Liver (tissue), 8 donors: ENCODE measurements at regions not wholly inside any gene's neighbourhood (a gene's known extent, or its start where the extent isn't known, plus 50 kb on each side); places are given as distances from the start of the nearest gene placed in this dataset.

Experiments
- DNase-seq: peaks from one replicate; pipeline ENCODE4 v3.0.0-alpha.2; 2017; ENCODE audit warnings: low spot score
- H3K27ac ChIP-seq, 2 donors: one replicate each; pipeline ENCODE4 v1.7.0; 2013; ENCODE audit warnings: inconsistent platforms in 2 of 2, low read length in 2 of 2, control low read depth in 1 of 2, low read depth in 1 of 2, mild to moderate bottlenecking in 1 of 2
- H3K27me3 ChIP-seq, 4 donors: one replicate each; pipeline versions ENCODE4 v1.6.1 to v1.7.0; 2013; ENCODE audit warnings: low read length in 3 of 4, inconsistent platforms in 1 of 4, mild to moderate bottlenecking in 1 of 4, moderate library complexity in 1 of 4; ENCODE audit not compliant: control insufficient read depth in 4 of 4, insufficient read depth in 4 of 4
- H3K36me3 ChIP-seq, 4 donors: one replicate each; pipeline versions ENCODE4 v1.6.1 to v1.7.0; 2013; ENCODE audit warnings: low read length in 3 of 4, mild to moderate bottlenecking in 3 of 4, low read depth in 1 of 4, moderate library complexity in 1 of 4; ENCODE audit not compliant: control insufficient read depth in 4 of 4, insufficient read depth in 3 of 4
- H3K4me1 ChIP-seq, 4 donors: one replicate each; pipeline versions ENCODE4 v1.6.1 to v1.7.0; 2013; ENCODE audit warnings: low read length in 3 of 4, mild to moderate bottlenecking in 3 of 4, moderate library complexity in 1 of 4; ENCODE audit not compliant: control insufficient read depth in 4 of 4, insufficient read depth in 4 of 4
- H3K4me3 ChIP-seq, 3 donors: one replicate each; pipeline versions ENCODE4 v1.6.1 to v1.7.0; 2013; ENCODE audit warnings: low read length in 3 of 3, control low read depth in 1 of 3, low read depth in 1 of 3, mild to moderate bottlenecking in 1 of 3
- H3K9ac ChIP-seq, 2 donors: one replicate each; pipeline ENCODE4 v1.7.0; 2013; ENCODE audit warnings: low read length in 2 of 2, mild to moderate bottlenecking in 2 of 2, moderate library complexity in 2 of 2, control low read depth in 1 of 2, low read depth in 1 of 2
- H3K9me3 ChIP-seq, 4 donors: one replicate each; pipeline versions ENCODE4 v1.6.1 to v1.7.0; 2013; ENCODE audit warnings: low read length in 3 of 4; ENCODE audit not compliant: control insufficient read depth in 4 of 4
- CTCF ChIP-seq: fragments of 150-350 bp; IDR thresholded peaks from 2 replicates; pipeline ENCODE4 v1.5.1; 2017; ENCODE audit warnings: improper control_type of control experiment, low read depth, low read length; ENCODE audit not compliant: missing input control
- EGR1 ChIP-seq, 2 donors: IDR thresholded peaks; 2 replicates each; pipeline ENCODE4 v1.6.1; 2016 to 2018; ENCODE audit warnings: antibody characterized with exemption in 2 of 2, low read depth in 2 of 2
- FOXA1 ChIP-seq: IDR thresholded peaks from 2 replicates; pipeline ENCODE4 v1.6.1; 2016; ENCODE audit warnings: antibody characterized with exemption
- FOXA2 ChIP-seq: IDR thresholded peaks from 2 replicates; pipeline ENCODE4 v1.6.1; 2016; ENCODE audit warnings: antibody characterized with exemption
- GABPA ChIP-seq, 2 donors: IDR thresholded peaks in 1 of 2; conservative IDR thresholded peaks in 1 of 2; 2 replicates each; pipeline ENCODE4 v1.6.1; 2016; ENCODE audit warnings: antibody characterized with exemption in 2 of 2, mild to moderate bottlenecking in 1 of 2, moderate library complexity in 1 of 2
- HNF4A ChIP-seq, 2 donors: conservative IDR thresholded peaks; 2 replicates each; pipeline ENCODE4 v1.6.1; 2016; ENCODE audit warnings: antibody characterized with exemption in 2 of 2, mild to moderate bottlenecking in 2 of 2
- HNF4G ChIP-seq: IDR thresholded peaks from 2 replicates; pipeline ENCODE4 v1.6.1; 2016; ENCODE audit warnings: antibody characterized with exemption
- JUND ChIP-seq, 2 donors: IDR thresholded peaks; 2 replicates each; pipeline ENCODE4 v1.6.1; 2016; ENCODE audit warnings: antibody characterized with exemption in 2 of 2
- NR2F2 ChIP-seq: IDR thresholded peaks from 2 replicates; pipeline ENCODE4 v1.6.1; 2016; ENCODE audit warnings: antibody characterized with exemption
- RAD21 ChIP-seq, 2 donors: IDR thresholded peaks; 2 replicates each; pipeline ENCODE4 v1.6.1; 2016; ENCODE audit warnings: antibody characterized with exemption in 2 of 2, mild to moderate bottlenecking in 2 of 2
- RXRA ChIP-seq, 2 donors: IDR thresholded peaks; 2 replicates each; pipeline ENCODE4 v1.6.1; 2017 to 2018; ENCODE audit warnings: antibody characterized with exemption in 2 of 2, mild to moderate bottlenecking in 1 of 2
- SP1 ChIP-seq: IDR thresholded peaks from 2 replicates; pipeline ENCODE4 v1.6.1; 2018; ENCODE audit warnings: antibody characterized with exemption, mild to moderate bottlenecking
- TAF1 ChIP-seq: conservative IDR thresholded peaks from 2 replicates; pipeline ENCODE4 v1.6.1; 2016; ENCODE audit warnings: antibody characterized with exemption, mild to moderate bottlenecking
- YY1 ChIP-seq: IDR thresholded peaks from 2 replicates; pipeline ENCODE4 v1.6.1; 2016; ENCODE audit warnings: antibody characterized with exemption, mild to moderate bottlenecking
- WGBS: extraction: QIAGEN DNeasy Blood & Tissue Kit; methylation state at CpG from one replicate; pipeline ENCODE4 v1.1.7; 2013; 5-methylcytosine and 5-hydroxymethylcytosine counted together
- TF ChIP-seq, protein P1 (sequence below): IDR thresholded peaks from 2 replicates; pipeline ENCODE4 v1.6.1; 2016; ENCODE audit warnings: antibody characterized with exemption
- TF ChIP-seq, protein P2 (sequence below): IDR thresholded peaks from 2 replicates; pipeline ENCODE4 v1.6.1; 2016; ENCODE audit warnings: antibody characterized with exemption, mild to moderate bottlenecking
- TF ChIP-seq, protein P3 (sequence below): IDR thresholded peaks from 2 replicates; pipeline ENCODE4 v1.6.1; 2016; ENCODE audit warnings: antibody characterized with exemption
- donor health status: healthy.
- donor health status: healthy.
- donor health status: healthy.
- donor health status: healthy.
- donor health status: healthy.

DNA sequence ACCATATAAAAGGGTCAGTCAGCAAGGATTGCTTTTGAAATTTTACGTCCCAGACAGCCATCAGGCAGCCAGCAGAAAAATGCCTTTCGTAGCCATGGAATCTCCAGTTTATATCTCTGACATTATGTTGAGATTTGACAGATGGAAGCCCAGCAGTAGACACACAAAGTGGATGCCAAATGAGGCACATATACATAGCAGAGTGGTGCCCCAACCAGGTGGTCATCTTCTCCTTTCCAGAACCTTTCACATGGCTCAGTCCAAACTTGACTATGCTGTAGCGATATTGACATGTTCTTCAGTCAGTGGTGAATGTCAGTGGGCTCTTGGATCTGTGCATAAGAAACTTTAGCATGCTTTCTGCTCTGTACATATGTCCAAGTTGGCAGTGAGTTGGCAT, 123.3 kb upstream of the GBE1 start:
- 92% methylated on average over 3 of the region's 3 CpGs for WGBS
- H3K27me3 ChIP-seq = no peaks in the 10 kb centered on the region

DNA sequence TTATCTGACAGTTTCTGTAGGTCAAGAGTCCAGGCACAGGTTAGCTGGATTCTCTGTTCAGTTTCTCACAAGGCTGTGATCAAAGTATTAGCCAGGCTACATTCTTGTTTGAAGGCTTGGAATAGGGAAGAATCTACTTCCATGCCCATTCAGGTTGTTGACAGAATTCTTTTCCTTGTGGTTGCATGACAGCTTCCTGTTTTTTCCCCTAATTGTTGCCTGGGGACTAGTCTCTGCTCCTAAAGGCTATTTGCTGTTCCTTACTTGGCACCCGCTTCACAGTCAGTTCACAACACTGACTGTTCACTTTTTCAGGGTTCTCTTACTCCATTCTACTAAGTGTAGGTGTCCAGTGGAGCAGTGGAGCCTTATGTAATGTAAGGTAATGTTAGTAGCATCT, 115.4 kb upstream of the GBE1 start:
- Histone ChIP-seq H3K4me1 (no peaks in the 10 kb centered on the region), H3K9me3 (no peaks in the 10 kb centered on the region), H3K9ac (no peak overlapping the region), H3K27ac (no peak overlapping the region), H3K4me3 (no peak overlapping the region), H3K36me3 (no peaks in the 10 kb centered on the region), H3K27me3 (no peaks in the 10 kb centered on the region)
- DNase-seq = no peak
- 89% methylated on average over 1 of the region's 1 CpG for WGBS
- TF ChIP-seq CTCF (no peak), GABPA (IDR thresholded peaks at IDR 0.05 in 1 of 2, conservative IDR thresholded peaks at IDR 0.05 in 1 of 2) (no peak), HNF4G (no peak), FOXA1 (no peak), FOXA2 (no peak)
- TF ChIP-seq, protein P1, sequence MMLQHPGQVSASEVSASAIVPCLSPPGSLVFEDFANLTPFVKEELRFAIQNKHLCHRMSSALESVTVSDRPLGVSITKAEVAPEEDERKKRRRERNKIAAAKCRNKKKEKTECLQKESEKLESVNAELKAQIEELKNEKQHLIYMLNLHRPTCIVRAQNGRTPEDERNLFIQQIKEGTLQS = no peak
- TF ChIP-seq, protein P2, sequence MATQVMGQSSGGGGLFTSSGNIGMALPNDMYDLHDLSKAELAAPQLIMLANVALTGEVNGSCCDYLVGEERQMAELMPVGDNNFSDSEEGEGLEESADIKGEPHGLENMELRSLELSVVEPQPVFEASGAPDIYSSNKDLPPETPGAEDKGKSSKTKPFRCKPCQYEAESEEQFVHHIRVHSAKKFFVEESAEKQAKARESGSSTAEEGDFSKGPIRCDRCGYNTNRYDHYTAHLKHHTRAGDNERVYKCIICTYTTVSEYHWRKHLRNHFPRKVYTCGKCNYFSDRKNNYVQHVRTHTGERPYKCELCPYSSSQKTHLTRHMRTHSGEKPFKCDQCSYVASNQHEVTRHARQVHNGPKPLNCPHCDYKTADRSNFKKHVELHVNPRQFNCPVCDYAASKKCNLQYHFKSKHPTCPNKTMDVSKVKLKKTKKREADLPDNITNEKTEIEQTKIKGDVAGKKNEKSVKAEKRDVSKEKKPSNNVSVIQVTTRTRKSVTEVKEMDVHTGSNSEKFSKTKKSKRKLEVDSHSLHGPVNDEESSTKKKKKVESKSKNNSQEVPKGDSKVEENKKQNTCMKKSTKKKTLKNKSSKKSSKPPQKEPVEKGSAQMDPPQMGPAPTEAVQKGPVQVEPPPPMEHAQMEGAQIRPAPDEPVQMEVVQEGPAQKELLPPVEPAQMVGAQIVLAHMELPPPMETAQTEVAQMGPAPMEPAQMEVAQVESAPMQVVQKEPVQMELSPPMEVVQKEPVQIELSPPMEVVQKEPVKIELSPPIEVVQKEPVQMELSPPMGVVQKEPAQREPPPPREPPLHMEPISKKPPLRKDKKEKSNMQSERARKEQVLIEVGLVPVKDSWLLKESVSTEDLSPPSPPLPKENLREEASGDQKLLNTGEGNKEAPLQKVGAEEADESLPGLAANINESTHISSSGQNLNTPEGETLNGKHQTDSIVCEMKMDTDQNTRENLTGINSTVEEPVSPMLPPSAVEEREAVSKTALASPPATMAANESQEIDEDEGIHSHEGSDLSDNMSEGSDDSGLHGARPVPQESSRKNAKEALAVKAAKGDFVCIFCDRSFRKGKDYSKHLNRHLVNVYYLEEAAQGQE = no peak
- TF ChIP-seq, protein P3, sequence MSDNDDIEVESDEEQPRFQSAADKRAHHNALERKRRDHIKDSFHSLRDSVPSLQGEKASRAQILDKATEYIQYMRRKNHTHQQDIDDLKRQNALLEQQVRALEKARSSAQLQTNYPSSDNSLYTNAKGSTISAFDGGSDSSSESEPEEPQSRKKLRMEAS = no peak

More for the DNA sequence above, 123.3 kb upstream of the GBE1 start:
- TF ChIP-seq HNF4A (conservative IDR thresholded peaks at IDR 0.05) = no peak
- no peak for TF ChIP-seq EGR1 (IDR thresholded peaks at IDR 0.05; ENCODE audit: low read depth in 2 of 2)
- no peak for TF ChIP-seq GABPA (IDR thresholded peaks at IDR 0.05 in 1 of 2, conservative IDR thresholded peaks at IDR 0.05 in 1 of 2)
- TF ChIP-seq, protein P3 = no peak
- no peak for TF ChIP-seq JUND (IDR thresholded peaks at IDR 0.05)
- TF ChIP-seq TAF1 = no peak
- no peak for TF ChIP-seq RXRA (IDR thresholded peaks at IDR 0.05)
- no peak for TF ChIP-seq FOXA1
- no peak for TF ChIP-seq FOXA2
- no peak for TF ChIP-seq HNF4G
- no peak for TF ChIP-seq NR2F2
- TF ChIP-seq, protein P1 = no peak
- no peak for TF ChIP-seq YY1
- no peak for TF ChIP-seq RAD21 (IDR thresholded peaks at IDR 0.05)
- no peak for TF ChIP-seq CTCF
- TF ChIP-seq, protein P2 = no peak
- TF ChIP-seq SP1 = no peak
- Histone ChIP-seq H3K9ac (no peak overlapping the region), H3K27ac (no peak overlapping the region), H3K9me3 (no peaks in the 10 kb centered on the region), H3K4me3 (no peak overlapping the region), H3K36me3 (no peaks in the 10 kb centered on the region), H3K4me1 (no peaks in the 10 kb centered on the region)
- no peak for DNase-seq
